ENCODE measurements at regions not wholly inside any gene's neighbourhood (a gene's known extent, or its start where the extent isn't known, plus 50 kb on each side); places are given as distances from the start of the nearest gene placed in this dataset.

GRCh38 chr21:41102281-41102680 lies 65.7 kb upstream of the BACE2 start:
- H3K27me3 ChIP-seq = peaks cover 1% of the 10 kb centered on the region
- WGBS = 36% methylated on average over 6 of the region's 6 CpGs
- H3K4me1 ChIP-seq = no peaks in the 10 kb centered on the region
- no peak overlapping the region for H3K27ac ChIP-seq
- H3K9me3 ChIP-seq = no peaks in the 10 kb centered on the region
- TF ChIP-seq POLR2A (IDR thresholded peaks at IDR 0.05) = no peak
- no peaks in the 10 kb centered on the region for H3K36me3 ChIP-seq
- no peak for DNase-seq (ENCODE audit: low spot score in 2 of 2)
- H3K4me3 ChIP-seq = no peak overlapping the region

GRCh38 chr21:41107602-41108001 lies 60.4 kb upstream of the BACE2 start:
- Histone ChIP-seq H3K9me3 (no peaks in the 10 kb centered on the region), H3K4me3 (no peak overlapping the region), H3K36me3 (no peaks in the 10 kb centered on the region), H3K27ac (no peak overlapping the region), H3K27me3 (peaks cover 15% of the 10 kb centered on the region), H3K4me1 (no peaks in the 10 kb centered on the region)
- WGBS = 86% methylated on average over 10 of the region's 11 CpGs
- DNase-seq (ENCODE audit: low spot score in 2 of 2) = no peak
- no peak for TF ChIP-seq EP300 (IDR thresholded peaks at IDR 0.05)
- TF ChIP-seq POLR2AphosphoS5 (IDR thresholded peaks at IDR 0.05) = no peak
- TF ChIP-seq CTCF (IDR thresholded peaks at IDR 0.05) = no peak
- no peak for TF ChIP-seq POLR2A (IDR thresholded peaks at IDR 0.05)

- no peak for DNase-seq (ENCODE audit: low spot score in 2 of 2)
- Histone ChIP-seq H3K9me3 (no peaks in the 10 kb centered on the region), H3K4me3 (no peak overlapping the region), H3K36me3 (no peaks in the 10 kb centered on the region), H3K27ac (no peak overlapping the region), H3K27me3 (peaks cover 15% of the 10 kb centered on the region), H3K4me1 (peaks cover 12% of the 10 kb centered on the region)
- TF ChIP-seq EP300 (IDR thresholded peaks at IDR 0.05) = no peak
- TF ChIP-seq CTCF (IDR thresholded peaks at IDR 0.05) = no peak
- no peak for TF ChIP-seq POLR2A (IDR thresholded peaks at IDR 0.05)
- no peak for TF ChIP-seq POLR2AphosphoS5 (IDR thresholded peaks at IDR 0.05)
- WGBS = 56% methylated on average over 17 of the region's 17 CpGs
Observed at GRCh38 chr21:41108668-41109585, 59.0 kb upstream of the BACE2 start.

GRCh38 chr21:41110161-41110560 lies 57.8 kb upstream of the BACE2 start:
- H3K36me3 ChIP-seq = no peaks in the 10 kb centered on the region
- peaks cover 15% of the 10 kb centered on the region for H3K27me3 ChIP-seq
- no peak for TF ChIP-seq POLR2AphosphoS5 (IDR thresholded peaks at IDR 0.05)
- WGBS = 73% methylated on average over 8 of the region's 8 CpGs
- H3K4me1 ChIP-seq = peaks cover 12% of the 10 kb centered on the region
- no peak overlapping the region for H3K4me3 ChIP-seq
- H3K27ac ChIP-seq = no peak overlapping the region
- DNase-seq (ENCODE audit: low spot score in 2 of 2) = no peak
- no peaks in the 10 kb centered on the region for H3K9me3 ChIP-seq

GRCh38 chr21:41110664-41111063 lies 57.3 kb upstream of the BACE2 start:
- Histone ChIP-seq H3K27me3 (peaks cover 15% of the 10 kb centered on the region), H3K4me1 (peaks cover 12% of the 10 kb centered on the region), H3K4me3 (no peak overlapping the region), H3K36me3 (no peaks in the 10 kb centered on the region), H3K9me3 (no peaks in the 10 kb centered on the region), H3K27ac (no peak overlapping the region)
- TF ChIP-seq CTCF (IDR thresholded peaks at IDR 0.05) = no peak
- TF ChIP-seq POLR2AphosphoS5 (IDR thresholded peaks at IDR 0.05) = no peak
- TF ChIP-seq POLR2A (IDR thresholded peaks at IDR 0.05) = no peak
- TF ChIP-seq EP300 (IDR thresholded peaks at IDR 0.05) = no peak
- no peak for DNase-seq (ENCODE audit: low spot score in 2 of 2)
- WGBS = 95% methylated on average over 5 of the region's 5 CpGs

- 84% methylated on average over 11 of the region's 11 CpGs for WGBS
- no peak overlapping the region for H3K4me3 ChIP-seq
- DNase-seq (ENCODE audit: low spot score in 2 of 2) = no peak
- no peaks in the 10 kb centered on the region for H3K9me3 ChIP-seq
- peaks cover 15% of the 10 kb centered on the region for H3K27me3 ChIP-seq
- H3K36me3 ChIP-seq = no peaks in the 10 kb centered on the region
- TF ChIP-seq POLR2A (IDR thresholded peaks at IDR 0.05) (no peak), EP300 (IDR thresholded peaks at IDR 0.05) (no peak), CTCF (IDR thresholded peaks at IDR 0.05) (no peak), POLR2AphosphoS5 (IDR thresholded peaks at IDR 0.05) (no peak)
- no peak overlapping the region for H3K27ac ChIP-seq
- H3K4me1 ChIP-seq = peaks cover 12% of the 10 kb centered on the region
Observed at GRCh38 chr21:41111681-41112080, 56.3 kb upstream of the BACE2 start.
